SK-N-MC (cell line): ENCODE measurements at regions not wholly inside any gene's neighbourhood (a gene's known extent, or its start where the extent isn't known, plus 50 kb on each side); places are given as distances from the start of the nearest gene placed in this dataset.

ENCODE experiments used
- EZH2 ChIP-seq: fragments of 200-600 bp; sonication (generic); IDR thresholded peaks from one replicate; pipeline ENCODE4 v1.6.1; 2017; ENCODE audit warnings: antibody characterized with exemption
- FOXP2 ChIP-seq: optimal IDR thresholded peaks from 2 replicates; pipeline ENCODE3; 2011; ENCODE audit warnings: mild to moderate bottlenecking, moderate library complexity; ENCODE audit not compliant: insufficient read depth; ENCODE audit errors: extremely low read length, control extremely low read depth
- POLR2AphosphoS5 ChIP-seq: IDR thresholded peaks from 2 replicates; pipeline ENCODE4 v1.6.1; 2012; ENCODE audit warnings: mild to moderate bottlenecking, low read depth, low read length, borderline replicate concordance

- TF ChIP-seq EZH2 (no peak), POLR2AphosphoS5 (no peak), FOXP2 (no peak)
Measured at GRCh38 chr2:74738586-74738985, 84.5 kb downstream of the SEMA4F start.
